HepG2 (cell line): ENCODE measurements at regions not wholly inside any gene's neighbourhood (a gene's known extent, or its start where the extent isn't known, plus 50 kb on each side); places are given as distances from the start of the nearest gene placed in this dataset.

ENCODE experiments used
- ATF1 ChIP-seq: IDR thresholded peaks from 2 replicates; pipeline ENCODE4 v1.6.1; 2016; ENCODE audit warnings: mild to moderate bottlenecking, control low read depth
- E2F2 ChIP-seq: sonication (generic); formaldehyde crosslinking; IDR thresholded peaks from 2 replicates; pipeline ENCODE4 v1.4.0; 2020; ENCODE audit warnings: missing genetic modification reagents, borderline replicate concordance
- EP300 ChIP-seq, 3 experiments: sonication (generic) in 1 of 3; formaldehyde crosslinking in 1 of 3; IDR thresholded peaks; 2 replicates each; pipeline versions ENCODE4 v1.5.1 to v1.6.1; 2011 to 2020; ENCODE audit warnings: low read depth in 2 of 3, low read length in 2 of 3, borderline replicate concordance in 1 of 3, improper control_type of control experiment in 1 of 3, mild to moderate bottlenecking in 1 of 3, missing genetic modification reagents in 1 of 3, moderate library complexity in 1 of 3
- FOXP1 ChIP-seq, 2 experiments: fragments of 450-650 bp in 1 of 2; IDR thresholded peaks; 2 replicates each; pipeline ENCODE4 v1.6.1; 2017 to 2018; ENCODE audit warnings: antibody characterized with exemption in 1 of 2
- HNF4A ChIP-seq: sonication (generic); formaldehyde crosslinking; IDR thresholded peaks from 2 replicates; pipeline ENCODE4 v1.4.0; 2020; ENCODE audit warnings: missing genetic modification reagents
- HOXA3 ChIP-seq: sonication (generic); formaldehyde crosslinking; IDR thresholded peaks from 2 replicates; pipeline ENCODE4 v1.5.0; 2020; ENCODE audit warnings: missing genetic modification reagents
- KDM1A ChIP-seq: IDR thresholded peaks from 2 replicates; pipeline ENCODE4 v1.6.1; 2016; ENCODE audit warnings: missing compliant biosample characterization
- PPARG ChIP-seq: conservative IDR thresholded peaks from 2 replicates; pipeline ENCODE4 v1.6.1; 2016; ENCODE audit warnings: missing biosample characterization, missing genetic modification reagents
- SMYD3 ChIP-seq: sonication (generic); formaldehyde crosslinking; IDR thresholded peaks from 2 replicates; pipeline ENCODE4 v1.8.1; 2023; ENCODE audit warnings: mild to moderate bottlenecking, missing genetic modification reagents
- SP140L ChIP-seq: sonication (generic); formaldehyde crosslinking; IDR thresholded peaks from 2 replicates; pipeline ENCODE4 v1.4.0; 2020; ENCODE audit warnings: missing genetic modification reagents, borderline replicate concordance
- TRAFD1 ChIP-seq: sonication (generic); formaldehyde crosslinking; IDR thresholded peaks from 2 replicates; pipeline ENCODE4 v1.5.1; 2020; ENCODE audit warnings: missing genetic modification reagents, mild to moderate bottlenecking, borderline replicate concordance
- YEATS4 ChIP-seq: sonication (generic); formaldehyde crosslinking; IDR thresholded peaks from 2 replicates; pipeline ENCODE4 v1.4.0; 2020; ENCODE audit warnings: missing genetic modification reagents, borderline replicate concordance
- ZKSCAN8 ChIP-seq: IDR thresholded peaks from 2 replicates; pipeline ENCODE4 v1.6.1; 2016; ENCODE audit warnings: borderline replicate concordance, missing genetic modification reagents, missing compliant biosample characterization
- ZNF124 ChIP-seq: sonication (generic); formaldehyde crosslinking; IDR thresholded peaks from 2 replicates; pipeline ENCODE4 v1.4.0; 2020; ENCODE audit warnings: missing genetic modification reagents
- ZNF256 ChIP-seq: sonication (generic); formaldehyde crosslinking; conservative IDR thresholded peaks from 2 replicates; pipeline ENCODE4 v1.4.0; 2020; ENCODE audit warnings: missing genetic modification reagents
- ZNF280D ChIP-seq: sonication (generic); formaldehyde crosslinking; IDR thresholded peaks from 2 replicates; pipeline ENCODE4 v1.5.1; 2020; ENCODE audit warnings: mild to moderate bottlenecking, missing genetic modification reagents
- ZNF329 ChIP-seq: sonication (generic); formaldehyde crosslinking; IDR thresholded peaks from 2 replicates; pipeline ENCODE4 v1.9.0; 2021; ENCODE audit warnings: low read depth, mild to moderate bottlenecking, missing genetic modification reagents
- ZNF549 ChIP-seq: sonication (generic); formaldehyde crosslinking; IDR thresholded peaks from 2 replicates; pipeline ENCODE4 v1.5.0; 2020; ENCODE audit warnings: missing genetic modification reagents
- ZNF609 ChIP-seq: sonication (generic); formaldehyde crosslinking; IDR thresholded peaks from 2 replicates; pipeline ENCODE4 v1.4.0; 2020; ENCODE audit warnings: mild to moderate bottlenecking, missing genetic modification reagents, borderline replicate concordance

- peak in 1 of 2 experiments; percentile 93; a peak in 2 of 4 replicates for TF ChIP-seq EP300 (IDR thresholded peaks at IDR 0.05; ENCODE audit: low read depth in 2 of 2, low read length in 2 of 2)
- TF ChIP-seq EP300 (CRISPR knock-in tag; IDR thresholded peaks at IDR 0.05; ENCODE audit: borderline replicate concordance) = peak; percentile 87; the same call in 1 of the 2 replicates
- peak; percentile 50; the same call in 1 of the 2 replicates for TF ChIP-seq ATF1 (CRISPR knock-in tag)
- TF ChIP-seq KDM1A (CRISPR knock-in tag) = peak; percentile 92
- TF ChIP-seq ZNF609 (CRISPR knock-in tag) = peak; percentile 91
- TF ChIP-seq TRAFD1 = no peak
- no peak for TF ChIP-seq ZKSCAN8 (CRISPR knock-in tag)
- peak; percentile 71 for TF ChIP-seq ZNF280D (CRISPR knock-in tag)
- TF ChIP-seq SMYD3 = no peak
- no peak for TF ChIP-seq FOXP1 (IDR thresholded peaks at IDR 0.05)
- peak; percentile 92 for TF ChIP-seq FOXP1 (CRISPR knock-in tag; IDR thresholded peaks at IDR 0.05)
- TF ChIP-seq ZNF549 (CRISPR knock-in tag) = no peak
- TF ChIP-seq HNF4A = peak; percentile 63
- TF ChIP-seq PPARG (CRISPR knock-in tag) = peak; percentile 63
- no peak for TF ChIP-seq E2F2
- TF ChIP-seq YEATS4 (CRISPR knock-in tag) = no peak
- TF ChIP-seq ZNF256 (CRISPR knock-in tag) = no peak
- 0 out of 2 replicates have a peak, but pooled peaks have one; percentile 55 for TF ChIP-seq SP140L
- no peak for TF ChIP-seq ZNF124 (CRISPR knock-in tag)
- TF ChIP-seq ZNF329 (CRISPR knock-in tag) = 0 out of 2 replicates have a peak, but pooled peaks have one; percentile 48
- TF ChIP-seq HOXA3 = peak; percentile 76
These were observed 265.9 kb downstream of the SOX9 start (continued) for GRCh38 chr17:72386619-72387237.
